H1 (cell line): ENCODE measurements at regions not wholly inside any gene's neighbourhood (a gene's known extent, or its start where the extent isn't known, plus 50 kb on each side); places are given as distances from the start of the nearest gene placed in this dataset.

Experiments
- CHD1 ChIP-seq: IDR thresholded peaks from 2 replicates; pipeline ENCODE4 v1.6.1; 2012; ENCODE audit warnings: low read depth, low read length, improper control_type of control experiment
- CREB1 ChIP-seq: IDR thresholded peaks from 2 replicates; pipeline ENCODE4 v1.6.1; 2012; ENCODE audit warnings: inconsistent platforms
- MAFK ChIP-seq: IDR thresholded peaks from 2 replicates; pipeline ENCODE4 v1.6.1; 2012; ENCODE audit warnings: low read depth, mild to moderate bottlenecking, improper control_type of control experiment, low read length
- PHF8 ChIP-seq: fragments of 200-600 bp; sonication (generic); conservative IDR thresholded peaks from 2 replicates; pipeline ENCODE4 v1.7.1; 2012; ENCODE audit warnings: low read depth, mild to moderate bottlenecking, inconsistent platforms, low read length, moderate library complexity
- POLR2A ChIP-seq, 2 experiments: IDR thresholded peaks; 1 replicate in 1 of 2; 2 replicates in 1 of 2; pipeline ENCODE4 v1.6.1; 2011; ENCODE audit warnings: low read depth in 2 of 2, low read length in 2 of 2, mild to moderate bottlenecking in 2 of 2; ENCODE audit errors: control extremely low read depth in 1 of 2
- POLR2AphosphoS5 ChIP-seq: IDR thresholded peaks from 2 replicates; pipeline ENCODE4 v1.6.1; 2011; ENCODE audit warnings: low read depth, low read length
- SIN3A ChIP-seq, 2 experiments: IDR thresholded peaks in 1 of 2; conservative IDR thresholded peaks in 1 of 2; 2 replicates each; pipeline ENCODE4 v1.6.1; 2011 to 2012; ENCODE audit warnings: low read length in 2 of 2, improper control_type of control experiment in 1 of 2, low read depth in 1 of 2, mild to moderate bottlenecking in 1 of 2
- SIX5 ChIP-seq: IDR thresholded peaks from 2 replicates; pipeline ENCODE4 v1.6.1; 2011; ENCODE audit warnings: mild to moderate bottlenecking, low read depth, low read length
- SRF ChIP-seq: IDR thresholded peaks from 2 replicates; pipeline ENCODE4 v1.6.1; 2011; ENCODE audit warnings: mild to moderate bottlenecking, low read depth, low read length, moderate library complexity
- YY1 ChIP-seq: IDR thresholded peaks from 2 replicates; pipeline ENCODE4 v1.6.1; 2011; ENCODE audit warnings: low read depth, mild to moderate bottlenecking, low read length
- TF ChIP-seq, protein P1 (sequence below): fragments of 300-600 bp; sonication (generic); IDR thresholded peaks from 2 replicates; pipeline ENCODE4 v1.7.1; 2012; ENCODE audit warnings: low read length, moderate library complexity, mild to moderate bottlenecking, inconsistent platforms; ENCODE audit not compliant: insufficient replicate concordance

DNA sequence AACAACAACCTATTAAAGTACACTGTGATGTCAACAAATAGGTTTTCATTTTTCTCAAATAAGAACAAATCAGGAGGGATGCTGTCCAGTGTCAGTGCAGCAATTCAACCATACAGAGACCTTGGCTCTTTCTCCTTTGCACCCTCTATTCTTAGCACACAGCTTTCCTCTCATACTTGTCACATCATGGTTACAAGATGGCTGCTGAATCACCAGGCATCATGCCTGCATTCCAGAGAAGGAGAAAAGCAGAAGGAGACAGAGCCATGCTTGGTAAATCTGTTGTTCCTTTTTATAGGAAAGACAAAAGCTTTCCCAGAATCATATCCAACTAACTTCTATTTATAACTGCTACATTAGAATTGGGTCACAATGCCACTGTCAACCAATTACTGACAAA, 124.7 kb upstream of the VLDLR start (continued):
- TF ChIP-seq, protein P1, sequence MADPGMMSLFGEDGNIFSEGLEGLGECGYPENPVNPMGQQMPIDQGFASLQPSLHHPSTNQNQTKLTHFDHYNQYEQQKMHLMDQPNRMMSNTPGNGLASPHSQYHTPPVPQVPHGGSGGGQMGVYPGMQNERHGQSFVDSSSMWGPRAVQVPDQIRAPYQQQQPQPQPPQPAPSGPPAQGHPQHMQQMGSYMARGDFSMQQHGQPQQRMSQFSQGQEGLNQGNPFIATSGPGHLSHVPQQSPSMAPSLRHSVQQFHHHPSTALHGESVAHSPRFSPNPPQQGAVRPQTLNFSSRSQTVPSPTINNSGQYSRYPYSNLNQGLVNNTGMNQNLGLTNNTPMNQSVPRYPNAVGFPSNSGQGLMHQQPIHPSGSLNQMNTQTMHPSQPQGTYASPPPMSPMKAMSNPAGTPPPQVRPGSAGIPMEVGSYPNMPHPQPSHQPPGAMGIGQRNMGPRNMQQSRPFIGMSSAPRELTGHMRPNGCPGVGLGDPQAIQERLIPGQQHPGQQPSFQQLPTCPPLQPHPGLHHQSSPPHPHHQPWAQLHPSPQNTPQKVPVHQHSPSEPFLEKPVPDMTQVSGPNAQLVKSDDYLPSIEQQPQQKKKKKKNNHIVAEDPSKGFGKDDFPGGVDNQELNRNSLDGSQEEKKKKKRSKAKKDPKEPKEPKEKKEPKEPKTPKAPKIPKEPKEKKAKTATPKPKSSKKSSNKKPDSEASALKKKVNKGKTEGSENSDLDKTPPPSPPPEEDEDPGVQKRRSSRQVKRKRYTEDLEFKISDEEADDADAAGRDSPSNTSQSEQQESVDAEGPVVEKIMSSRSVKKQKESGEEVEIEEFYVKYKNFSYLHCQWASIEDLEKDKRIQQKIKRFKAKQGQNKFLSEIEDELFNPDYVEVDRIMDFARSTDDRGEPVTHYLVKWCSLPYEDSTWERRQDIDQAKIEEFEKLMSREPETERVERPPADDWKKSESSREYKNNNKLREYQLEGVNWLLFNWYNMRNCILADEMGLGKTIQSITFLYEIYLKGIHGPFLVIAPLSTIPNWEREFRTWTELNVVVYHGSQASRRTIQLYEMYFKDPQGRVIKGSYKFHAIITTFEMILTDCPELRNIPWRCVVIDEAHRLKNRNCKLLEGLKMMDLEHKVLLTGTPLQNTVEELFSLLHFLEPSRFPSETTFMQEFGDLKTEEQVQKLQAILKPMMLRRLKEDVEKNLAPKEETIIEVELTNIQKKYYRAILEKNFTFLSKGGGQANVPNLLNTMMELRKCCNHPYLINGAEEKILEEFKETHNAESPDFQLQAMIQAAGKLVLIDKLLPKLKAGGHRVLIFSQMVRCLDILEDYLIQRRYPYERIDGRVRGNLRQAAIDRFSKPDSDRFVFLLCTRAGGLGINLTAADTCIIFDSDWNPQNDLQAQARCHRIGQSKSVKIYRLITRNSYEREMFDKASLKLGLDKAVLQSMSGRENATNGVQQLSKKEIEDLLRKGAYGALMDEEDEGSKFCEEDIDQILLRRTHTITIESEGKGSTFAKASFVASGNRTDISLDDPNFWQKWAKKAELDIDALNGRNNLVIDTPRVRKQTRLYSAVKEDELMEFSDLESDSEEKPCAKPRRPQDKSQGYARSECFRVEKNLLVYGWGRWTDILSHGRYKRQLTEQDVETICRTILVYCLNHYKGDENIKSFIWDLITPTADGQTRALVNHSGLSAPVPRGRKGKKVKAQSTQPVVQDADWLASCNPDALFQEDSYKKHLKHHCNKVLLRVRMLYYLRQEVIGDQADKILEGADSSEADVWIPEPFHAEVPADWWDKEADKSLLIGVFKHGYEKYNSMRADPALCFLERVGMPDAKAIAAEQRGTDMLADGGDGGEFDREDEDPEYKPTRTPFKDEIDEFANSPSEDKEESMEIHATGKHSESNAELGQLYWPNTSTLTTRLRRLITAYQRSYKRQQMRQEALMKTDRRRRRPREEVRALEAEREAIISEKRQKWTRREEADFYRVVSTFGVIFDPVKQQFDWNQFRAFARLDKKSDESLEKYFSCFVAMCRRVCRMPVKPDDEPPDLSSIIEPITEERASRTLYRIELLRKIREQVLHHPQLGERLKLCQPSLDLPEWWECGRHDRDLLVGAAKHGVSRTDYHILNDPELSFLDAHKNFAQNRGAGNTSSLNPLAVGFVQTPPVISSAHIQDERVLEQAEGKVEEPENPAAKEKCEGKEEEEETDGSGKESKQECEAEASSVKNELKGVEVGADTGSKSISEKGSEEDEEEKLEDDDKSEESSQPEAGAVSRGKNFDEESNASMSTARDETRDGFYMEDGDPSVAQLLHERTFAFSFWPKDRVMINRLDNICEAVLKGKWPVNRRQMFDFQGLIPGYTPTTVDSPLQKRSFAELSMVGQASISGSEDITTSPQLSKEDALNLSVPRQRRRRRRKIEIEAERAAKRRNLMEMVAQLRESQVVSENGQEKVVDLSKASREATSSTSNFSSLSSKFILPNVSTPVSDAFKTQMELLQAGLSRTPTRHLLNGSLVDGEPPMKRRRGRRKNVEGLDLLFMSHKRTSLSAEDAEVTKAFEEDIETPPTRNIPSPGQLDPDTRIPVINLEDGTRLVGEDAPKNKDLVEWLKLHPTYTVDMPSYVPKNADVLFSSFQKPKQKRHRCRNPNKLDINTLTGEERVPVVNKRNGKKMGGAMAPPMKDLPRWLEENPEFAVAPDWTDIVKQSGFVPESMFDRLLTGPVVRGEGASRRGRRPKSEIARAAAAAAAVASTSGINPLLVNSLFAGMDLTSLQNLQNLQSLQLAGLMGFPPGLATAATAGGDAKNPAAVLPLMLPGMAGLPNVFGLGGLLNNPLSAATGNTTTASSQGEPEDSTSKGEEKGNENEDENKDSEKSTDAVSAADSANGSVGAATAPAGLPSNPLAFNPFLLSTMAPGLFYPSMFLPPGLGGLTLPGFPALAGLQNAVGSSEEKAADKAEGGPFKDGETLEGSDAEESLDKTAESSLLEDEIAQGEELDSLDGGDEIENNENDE, result no peak
- TF ChIP-seq YY1 (no peak), CHD1 (no peak), POLR2A (IDR thresholded peaks at IDR 0.05; ENCODE audit: control extremely low read depth in 1 of 2, low read depth in 2 of 2, low read length in 2 of 2) (no peak), MAFK (no peak), POLR2AphosphoS5 (no peak), SIN3A (conservative IDR thresholded peaks at IDR 0.05 in 1 of 2, IDR thresholded peaks at IDR 0.05 in 1 of 2; ENCODE audit: low read depth in 1 of 2, low read length in 2 of 2) (no peak), SRF (no peak), SIX5 (no peak), CREB1 (no peak), PHF8 (no peak)
